ENCODE measurements at regions not wholly inside any gene's neighbourhood (a gene's known extent, or its start where the extent isn't known, plus 50 kb on each side); places are given as distances from the start of the nearest gene placed in this dataset.

- TF ChIP-seq ARNT (IDR thresholded peaks at IDR 0.05): no peak
- TF ChIP-seq SP1 (IDR thresholded peaks at IDR 0.05): no peak
- TF ChIP-seq CTBP1 (IDR thresholded peaks at IDR 0.05; ENCODE audit: borderline replicate concordance): no peak
- TF ChIP-seq ELF4 (IDR thresholded peaks at IDR 0.05): no peak
- TF ChIP-seq SUZ12 (IDR thresholded peaks at IDR 0.05): no peak
- TF ChIP-seq HDGF (IDR thresholded peaks at IDR 0.05; ENCODE audit: borderline replicate concordance): no peak
Measured at GRCh38 chr4:4914965-4915845, 55.7 kb downstream of the MSX1 start.

Data from HEK293T (cell line).